WTC11 (cell line): ENCODE measurements at regions not wholly inside any gene's neighbourhood (a gene's known extent, or its start where the extent isn't known, plus 50 kb on each side); places are given as distances from the start of the nearest gene placed in this dataset.

Experiments used
- ATAC-seq: fragments of 200-7000 bp; cut with Tn5 transposase; 2 replicates; pipeline ENCODE4 v1.10.0; 2021; ENCODE audit warnings: mild to moderate bottlenecking, moderate library complexity
- CTCF ChIA-PET: fragments of 300-600 bp; sonication (Branson Sonifier 250); formaldehyde crosslinking; loops from one replicate; lab custom pipeline; 2021; ENCODE audit warnings: antibody characterized with exemption; lab: Charles Lee
- POLR2A ChIA-PET: fragments of 350-600 bp; sonication (Branson Sonifier 250); formaldehyde crosslinking; loops from one replicate; lab custom pipeline; 2021; ENCODE audit warnings: antibody characterized with exemption; lab: Charles Lee
- DNase-seq: peaks from one replicate; pipeline ENCODE4 v3.0.0; 2021; ENCODE audit warnings: low spot score
- H3K27ac Mint-ChIP-seq: 2 replicates; pipeline ENCODE4 v1.8.0; 2021; ENCODE audit warnings: mixed read lengths
- H3K27me3 Mint-ChIP-seq: 2 replicates; pipeline ENCODE4 v1.8.0; 2021; ENCODE audit warnings: low read depth, mild to moderate bottlenecking, moderate library complexity, mixed read lengths
- H3K36me3 Mint-ChIP-seq: 2 replicates; pipeline ENCODE4 v1.8.0; 2021; ENCODE audit warnings: mixed read lengths
- H3K4me1 Mint-ChIP-seq: 2 replicates; pipeline ENCODE4 v1.8.0; 2022; ENCODE audit warnings: mixed read lengths
- H3K4me3 Mint-ChIP-seq: 2 replicates; pipeline ENCODE4 v1.8.0; 2021; ENCODE audit warnings: mild to moderate bottlenecking, moderate library complexity, mixed read lengths
- H3K9me3 Mint-ChIP-seq: 2 replicates; pipeline ENCODE4 v1.8.0; 2021; ENCODE audit warnings: mixed read lengths
- AFF4 ChIP-seq: sonication (generic); formaldehyde crosslinking; IDR thresholded peaks from 2 replicates; pipeline ENCODE4 v1.8.1; 2023; ENCODE audit warnings: mild to moderate bottlenecking, missing genetic modification reagents, borderline replicate concordance
- CTCF ChIP-seq: fragments of 200-600 bp; IDR thresholded peaks from 2 replicates; pipeline ENCODE4 v1.8.0; 2022; ENCODE audit warnings: antibody characterized with exemption
- ELF4 ChIP-seq: sonication (generic); formaldehyde crosslinking; IDR thresholded peaks from 2 replicates; pipeline ENCODE4 v1.8.1; 2022; ENCODE audit warnings: low read depth, mild to moderate bottlenecking, moderate library complexity, missing genetic modification reagents
- GTF2I ChIP-seq: fragments of 250-450 bp; sonication (Bioruptor Pico); conservative IDR thresholded peaks from 2 replicates; pipeline ENCODE4 v1.4.0; 2021; ENCODE audit warnings: mild to moderate bottlenecking
- HMGA2 ChIP-seq: fragments of 250-450 bp; sonication (Bioruptor Pico); IDR thresholded peaks from 2 replicates; pipeline ENCODE4 v1.4.0; 2021; ENCODE audit warnings: mild to moderate bottlenecking, moderate library complexity
- IRF2 ChIP-seq: sonication (generic); formaldehyde crosslinking; IDR thresholded peaks from 2 replicates; pipeline ENCODE4 v1.8.0; 2022; ENCODE audit warnings: low read depth, missing genetic modification reagents, borderline replicate concordance
- NFATC4 ChIP-seq: fragments of 250-450 bp; sonication (Bioruptor Pico); IDR thresholded peaks from 2 replicates; pipeline ENCODE4 v1.9.0; 2021; ENCODE audit warnings: mild to moderate bottlenecking
- NFE2L1 ChIP-seq: sonication (generic); formaldehyde crosslinking; IDR thresholded peaks from 2 replicates; pipeline ENCODE4 v1.8.1; 2023; ENCODE audit warnings: missing genetic modification reagents
- NFYB ChIP-seq: sonication (generic); formaldehyde crosslinking; conservative IDR thresholded peaks from 2 replicates; pipeline ENCODE4 v1.8.0; 2022; ENCODE audit warnings: low read depth, missing genetic modification reagents
- NR2C2 ChIP-seq: sonication (generic); formaldehyde crosslinking; IDR thresholded peaks from 2 replicates; pipeline ENCODE4 v1.8.0; 2022; ENCODE audit warnings: mild to moderate bottlenecking, missing genetic modification reagents
- NR3C1 ChIP-seq: sonication (generic); formaldehyde crosslinking; conservative IDR thresholded peaks from 2 replicates; pipeline ENCODE4 v1.8.1; 2023; ENCODE audit warnings: low read depth, mild to moderate bottlenecking, missing genetic modification reagents
- OVOL2 ChIP-seq: fragments of 250-450 bp; sonication (Bioruptor Pico); IDR thresholded peaks from 2 replicates; pipeline ENCODE4 v1.9.0; 2021; ENCODE audit warnings: mild to moderate bottlenecking, borderline replicate concordance
- PRDM15 ChIP-seq: sonication (generic); formaldehyde crosslinking; IDR thresholded peaks from 2 replicates; pipeline ENCODE4 v1.8.0; 2022; ENCODE audit warnings: missing genetic modification reagents
- RORB ChIP-seq: fragments of 250-450 bp; sonication (Bioruptor Pico); IDR thresholded peaks from 2 replicates; pipeline ENCODE4 v1.9.0; 2021; ENCODE audit warnings: mild to moderate bottlenecking
- TEAD1 ChIP-seq: sonication (generic); formaldehyde crosslinking; IDR thresholded peaks from 2 replicates; pipeline ENCODE4 v1.8.0; 2022; ENCODE audit warnings: mild to moderate bottlenecking, missing genetic modification reagents
- ZBTB21 ChIP-seq: sonication (generic); formaldehyde crosslinking; IDR thresholded peaks from 2 replicates; pipeline ENCODE4 v1.8.1; 2023; ENCODE audit warnings: mild to moderate bottlenecking, missing genetic modification reagents, borderline replicate concordance
- ZNF121 ChIP-seq: sonication (generic); formaldehyde crosslinking; IDR thresholded peaks from 2 replicates; pipeline ENCODE4 v1.8.0; 2023; ENCODE audit warnings: missing genetic modification reagents

GRCh38 chr2:37831081-37831780 lies 93.9 kb upstream of the RMDN2 start:
- Mint-ChIP-seq H3K36me3 (no peaks in the 10 kb centered on the region), H3K4me3 (no peak overlapping the region), H3K27me3 (no peaks in the 10 kb centered on the region), H3K4me1 (peaks cover 5% of the 10 kb centered on the region; the same call in 1 of the 2 replicates), H3K27ac (no peak overlapping the region), H3K9me3 (no peaks in the 10 kb centered on the region)
- no peak for ATAC-seq
- no peak for TF ChIP-seq PRDM15
- ChIA-PET POLR2A (no interaction called here), CTCF (interaction anchor here (2.0 to 5.0 kb wide), 2 partner anchors 416 to 435 kb away, joined by 5 to 23 read pairs; no protein-coding TSS in a partner anchor)
- no peak for DNase-seq

GRCh38 chr2:37832590-37833197 lies 92.4 kb upstream of the RMDN2 start:
- peak; percentile 98 for ATAC-seq
- peak; percentile 88 for DNase-seq
- Mint-ChIP-seq H3K4me1 (peaks cover 9% of the 10 kb centered on the region), H3K36me3 (no peaks in the 10 kb centered on the region), H3K27ac (no peak overlapping the region), H3K9me3 (no peaks in the 10 kb centered on the region), H3K4me3 (no peak overlapping the region), H3K27me3 (no peaks in the 10 kb centered on the region)
- TF ChIP-seq ELF4 (CRISPR knock-in tag), result no peak
- peak; percentile 55 for TF ChIP-seq CTCF
- ChIA-PET POLR2A (no interaction called here), CTCF (interaction anchor here (0.5 to 2.2 kb wide), 35 partner anchors 8 to 508 kb away, joined by 3 to 54 read pairs (median 4); partner anchors contain the start of gene PRKD3)

- POLR2A ChIA-PET, result no interaction called here
- no peak overlapping the region for H3K27ac Mint-ChIP-seq
Measured at GRCh38 chr2:37833423-37833822, 91.7 kb upstream of the RMDN2 start.

More at GRCh38 chr2:37833423-37833822, 91.7 kb upstream of the RMDN2 start:
- Mint-ChIP-seq H3K4me3 (no peak overlapping the region), H3K4me1 (peaks cover 9% of the 10 kb centered on the region), H3K27me3 (no peaks in the 10 kb centered on the region), H3K36me3 (no peaks in the 10 kb centered on the region), H3K9me3 (no peaks in the 10 kb centered on the region)
- no peak for TF ChIP-seq NFYB (CRISPR knock-in tag)
- no peak for TF ChIP-seq NR2C2 (CRISPR knock-in tag)
- no peak for TF ChIP-seq HMGA2
- TF ChIP-seq GTF2I (CRISPR knock-in tag), result no peak
- no peak for TF ChIP-seq NFE2L1 (CRISPR knock-in tag)
- no peak for TF ChIP-seq OVOL2 (CRISPR knock-in tag)
- no peak for TF ChIP-seq IRF2
- no peak for TF ChIP-seq NR3C1 (CRISPR knock-in tag)
- no peak for TF ChIP-seq ZNF121 (CRISPR knock-in tag)
- no peak for TF ChIP-seq TEAD1 (CRISPR knock-in tag)
- no peak for TF ChIP-seq ZBTB21 (CRISPR knock-in tag)
- TF ChIP-seq RORB, result no peak
- TF ChIP-seq NFATC4, result no peak
- TF ChIP-seq AFF4 (CRISPR knock-in tag), result no peak
- no peak for DNase-seq
- no peak for ATAC-seq
- CTCF ChIA-PET, result interaction anchor here (0.6 to 2.2 kb wide), 12 partner anchors 10 to 437 kb away, joined by 3 to 54 read pairs (median 6); no protein-coding TSS in a partner anchor
